SK-N-SH (cell line): ENCODE measurements at regions not wholly inside any gene's neighbourhood (a gene's known extent, or its start where the extent isn't known, plus 50 kb on each side); places are given as distances from the start of the nearest gene placed in this dataset.
A peak's percentile ranks its signal among the peaks of the same experiment; 100 is the strongest.

Source experiments
- CTCF ChIA-PET: fragments of 300-600, 350-600 bp; formaldehyde crosslinking; extraction: SDS; loops from one replicate; lab custom pipeline; 2021; lab: Yijun Ruan, JAX
- POLR2A ChIA-PET: fragments of 350-600 bp; sonication (Branson Sonifier 250); formaldehyde crosslinking; extraction: SDS; loops from one replicate; lab custom pipeline; 2020; ENCODE audit warnings: antibody characterized with exemption, inconsistent platforms; lab: Yijun Ruan, JAX
- DNase-seq: peaks from one replicate; pipeline ENCODE4 v3.0.0; 2012
- H2AFZ ChIP-seq: fragments of 200-600 bp; sonication (generic); 2 replicates; pipeline ENCODE4 v1.8.1; 2016; ENCODE audit warnings: antibody characterized with exemption, mild to moderate bottlenecking, low read depth
- H3F3A ChIP-seq: fragments of 200-600 bp; sonication (generic); replicated peaks from 2 replicates; pipeline ENCODE3; 2016; ENCODE audit warnings: antibody characterized with exemption, mild to moderate bottlenecking; ENCODE audit not compliant: insufficient read depth
- H3K27ac ChIP-seq, 2 experiments: fragments of 200-500 bp in 1 of 2; fragments of 200-600 bp in 1 of 2; sonication (Bioruptor generic) in 1 of 2; sonication (generic), shearing (Covaris generic) in 1 of 2; 2 replicates each; pipeline versions ENCODE4 v1.5.1 to v1.6.1; 2014 to 2016; ENCODE audit warnings: low read depth in 2 of 2, inconsistent platforms in 1 of 2, low read length in 1 of 2, mild to moderate bottlenecking in 1 of 2, mixed read lengths in 1 of 2
- H3K27me3 ChIP-seq: fragments of 200-600 bp; sonication (generic), shearing (Covaris generic); 2 replicates; pipeline ENCODE4 v1.6.1; 2016; ENCODE audit warnings: mixed run types; ENCODE audit not compliant: insufficient read depth
- H3K36me3 ChIP-seq, 2 experiments: fragments of 200-500 bp in 1 of 2; fragments of 200-600 bp in 1 of 2; sonication (Bioruptor generic) in 1 of 2; sonication (generic) in 1 of 2; replicated peaks in 1 of 2; 2 replicates each; pipeline versions ENCODE3 to v1.5.1; 2014 to 2016; ENCODE audit warnings: low read length in 1 of 2, mild to moderate bottlenecking in 1 of 2; ENCODE audit not compliant: insufficient read depth in 2 of 2, control insufficient read depth in 1 of 2
- H3K4me1 ChIP-seq, 2 experiments: fragments of 200-500 bp in 1 of 2; fragments of 200-600 bp in 1 of 2; sonication (Bioruptor generic) in 1 of 2; sonication (generic), shearing (Covaris generic) in 1 of 2; 2 replicates each; pipeline versions ENCODE4 v1.5.1 to v1.6.1; 2014 to 2016; ENCODE audit warnings: low read depth in 1 of 2, low read length in 1 of 2, mixed run types in 1 of 2; ENCODE audit not compliant: insufficient read depth in 2 of 2, control insufficient read depth in 1 of 2
- H3K4me2 ChIP-seq: fragments of 200-600 bp; sonication (generic), shearing (Covaris generic); 2 replicates; pipeline ENCODE4 v1.6.1; 2017; ENCODE audit warnings: mixed run types
- H3K4me3 ChIP-seq, 2 experiments: fragments of 200-500 bp in 1 of 2; fragments of 200-600 bp in 1 of 2; sonication (Bioruptor generic) in 1 of 2; sonication (generic), shearing (Covaris generic) in 1 of 2; 2 replicates each; pipeline versions ENCODE4 v1.5.1 to v1.8.1; 2014 to 2016; ENCODE audit warnings: low read depth in 2 of 2, inconsistent platforms in 1 of 2, low read length in 1 of 2, mild to moderate bottlenecking in 1 of 2, mixed read lengths in 1 of 2, moderate library complexity in 1 of 2
- H3K79me2 ChIP-seq: fragments of 200-600 bp; sonication (generic); 2 replicates; pipeline ENCODE4 v1.8.1; 2017; ENCODE audit warnings: mild to moderate bottlenecking; ENCODE audit not compliant: insufficient read depth
- H3K9ac ChIP-seq: fragments of 200-600 bp; sonication (generic); 2 replicates; pipeline ENCODE4 v1.6.1; 2017; ENCODE audit warnings: mixed run types
- H3K9me2 ChIP-seq: fragments of 200-600 bp; sonication (generic); 2 replicates; pipeline ENCODE4 v1.6.1; 2017; ENCODE audit warnings: mixed run types
- H3K9me3 ChIP-seq: fragments of 200-600 bp; sonication (generic); 2 replicates; pipeline ENCODE4 v1.6.1; 2017; ENCODE audit warnings: mixed run types, mild to moderate bottlenecking, moderate library complexity
- H4K20me1 ChIP-seq: fragments of 200-600 bp; sonication (generic); 2 replicates; pipeline ENCODE4 v1.6.1; 2017; ENCODE audit warnings: mild to moderate bottlenecking, mixed run types; ENCODE audit not compliant: insufficient read depth
- ELF1 ChIP-seq: IDR thresholded peaks from 2 replicates; pipeline ENCODE4 v1.4.0; 2012
- FOXJ3 ChIP-seq: sonication (generic); formaldehyde crosslinking; IDR thresholded peaks from 2 replicates; pipeline ENCODE4 v1.5.1; 2020; ENCODE audit warnings: mild to moderate bottlenecking, missing genetic modification reagents
- FOXM1 ChIP-seq: IDR thresholded peaks from 2 replicates; pipeline ENCODE4 v1.4.0; 2012; ENCODE audit warnings: low read depth, mild to moderate bottlenecking
- GATA2 ChIP-seq: sonication (generic); formaldehyde crosslinking; IDR thresholded peaks from 2 replicates; pipeline ENCODE4 v1.5.0; 2020; ENCODE audit warnings: mild to moderate bottlenecking, missing genetic modification reagents
- IRF3 ChIP-seq: fragments of 150-350 bp; IDR thresholded peaks from 2 replicates; pipeline ENCODE4 v1.6.1; 2016; ENCODE audit warnings: mild to moderate bottlenecking, low read depth, low read length
- JUND ChIP-seq: IDR thresholded peaks from 2 replicates; pipeline ENCODE4 v1.4.0; 2012
- MAX ChIP-seq: IDR thresholded peaks from 2 replicates; pipeline ENCODE4 v1.4.0; 2012; ENCODE audit warnings: low read depth
- MEF2A ChIP-seq: IDR thresholded peaks from 2 replicates; pipeline ENCODE4 v1.4.0; 2012; ENCODE audit warnings: low read depth, borderline replicate concordance
- MXI1 ChIP-seq: IDR thresholded peaks from 2 replicates; pipeline ENCODE4 v1.6.1; 2012; ENCODE audit warnings: mild to moderate bottlenecking, low read depth, low read length, improper control_type of control experiment
- POLR2AphosphoS5 ChIP-seq: IDR thresholded peaks from 2 replicates; pipeline ENCODE4 v1.6.1; 2012; ENCODE audit warnings: low read depth, low read length
- RAD21 ChIP-seq: IDR thresholded peaks from 2 replicates; pipeline ENCODE4 v1.6.1; 2012; ENCODE audit warnings: mild to moderate bottlenecking, low read length
- RFX5 ChIP-seq: IDR thresholded peaks from 2 replicates; pipeline ENCODE4 v1.6.1; 2012; ENCODE audit warnings: mild to moderate bottlenecking, improper control_type of control experiment, low read length
- RXRA ChIP-seq: IDR thresholded peaks from 2 replicates; pipeline ENCODE4 v1.4.0; 2012; ENCODE audit warnings: low read depth, mild to moderate bottlenecking, borderline replicate concordance
- SIN3A ChIP-seq: IDR thresholded peaks from 2 replicates; pipeline ENCODE4 v1.6.1; 2012; ENCODE audit warnings: low read depth, mild to moderate bottlenecking, low read length, moderate library complexity, borderline replicate concordance
- SMC3 ChIP-seq: IDR thresholded peaks from 2 replicates; pipeline ENCODE4 v1.6.1; 2012; ENCODE audit warnings: low read depth, low read length, improper control_type of control experiment
- TCF12 ChIP-seq: IDR thresholded peaks from 2 replicates; pipeline ENCODE4 v1.4.0; 2012
- TEAD4 ChIP-seq: IDR thresholded peaks from 2 replicates; pipeline ENCODE4 v1.4.0; 2012; ENCODE audit warnings: mild to moderate bottlenecking, borderline replicate concordance; ENCODE audit not compliant: insufficient read depth
- USF2 ChIP-seq: fragments of 150-350 bp; IDR thresholded peaks from 2 replicates; pipeline ENCODE4 v1.6.1; 2017; ENCODE audit warnings: antibody characterized with exemption, low read length, low read depth, borderline replicate concordance
- WGBS: methylation state at CpG from one replicate; pipeline ENCODE4 v1.1.6; 2017; ENCODE audit warnings: low lambda C conversion rate; 5-methylcytosine and 5-hydroxymethylcytosine counted together

GRCh38 chr6:144361016-144361415 lies 75.9 kb downstream of the UTRN start:
- no peaks in the 10 kb centered on the region for H3F3A ChIP-seq
- H3K27me3 ChIP-seq = no peaks in the 10 kb centered on the region
- TF ChIP-seq MAX (no peak), SIN3A (no peak), MXI1 (no peak), RXRA (no peak), FOXM1 (no peak), SMC3 (no peak), FOXJ3 (CRISPR knock-in tag) (no peak), IRF3 (no peak), POLR2AphosphoS5 (no peak), GATA2 (CRISPR knock-in tag) (no peak), RFX5 (no peak), TEAD4 (no peak), ELF1 (no peak), MEF2A (no peak)
- H3K4me3 ChIP-seq = no peak overlapping the region
- H3K27ac ChIP-seq = no peak overlapping the region
- no peak overlapping the region for H2AFZ ChIP-seq
- H4K20me1 ChIP-seq = no peaks in the 10 kb centered on the region
- POLR2A ChIA-PET = no interaction called here
- no peaks in the 10 kb centered on the region for H3K9me2 ChIP-seq
- H3K79me2 ChIP-seq = peaks cover 8% of the 10 kb centered on the region
- H3K36me3 ChIP-seq = no peaks in the 10 kb centered on the region
- H3K4me1 ChIP-seq = peaks cover 3 to 6% of the 10 kb centered on the region in 2 experiments; a peak in 3 of 4 replicates
- H3K9me3 ChIP-seq = no peaks in the 10 kb centered on the region
- H3K9ac ChIP-seq = no peak overlapping the region
- H3K4me2 ChIP-seq = no peak overlapping the region
- 10% methylated on average over 1 of the region's 1 CpG for WGBS
- CTCF ChIA-PET = no interaction called here
- no peak for DNase-seq

GRCh38 chr6:144362042-144363018 lies 77.2 kb downstream of the UTRN start:
- CTCF ChIA-PET = no interaction called here
- Histone ChIP-seq H3F3A (no peaks in the 10 kb centered on the region), H3K79me2 (peaks cover 12% of the 10 kb centered on the region), H3K9me3 (no peaks in the 10 kb centered on the region), H3K4me2 (no peak overlapping the region), H3K4me1 (peaks cover 3 to 6% of the 10 kb centered on the region in 2 experiments; a peak in 3 of 4 replicates), H2AFZ (no peak overlapping the region), H3K36me3 (no peaks in the 10 kb centered on the region), H3K27ac (peak overlapping the region; percentile 16 to 39; a peak in 2 of 4 replicates), H3K9me2 (no peaks in the 10 kb centered on the region), H3K9ac (no peak overlapping the region), H3K4me3 (no peak overlapping the region), H3K27me3 (no peaks in the 10 kb centered on the region), H4K20me1 (no peaks in the 10 kb centered on the region)
- no peak for DNase-seq
- 49% methylated on average over 3 of the region's 5 CpGs for WGBS
- TF ChIP-seq MEF2A (no peak), JUND (no peak), RXRA (no peak), RAD21 (no peak), USF2 (no peak), RFX5 (no peak), TCF12 (no peak)
- POLR2A ChIA-PET = no interaction called here
